GM19372 (cell line): ENCODE measurements at regions not wholly inside any gene's neighbourhood (a gene's known extent, or its start where the extent isn't known, plus 50 kb on each side); places are given as distances from the start of the nearest gene placed in this dataset.

Experiments
- ATAC-seq: cut with Tn5 transposase; IDR thresholded peaks from one replicate; pipeline ENCODE4 v1.9.1; 2021; ENCODE audit warnings: mild to moderate bottlenecking, low read depth, moderate library complexity; ENCODE audit not compliant: unreplicated experiment

DNA sequence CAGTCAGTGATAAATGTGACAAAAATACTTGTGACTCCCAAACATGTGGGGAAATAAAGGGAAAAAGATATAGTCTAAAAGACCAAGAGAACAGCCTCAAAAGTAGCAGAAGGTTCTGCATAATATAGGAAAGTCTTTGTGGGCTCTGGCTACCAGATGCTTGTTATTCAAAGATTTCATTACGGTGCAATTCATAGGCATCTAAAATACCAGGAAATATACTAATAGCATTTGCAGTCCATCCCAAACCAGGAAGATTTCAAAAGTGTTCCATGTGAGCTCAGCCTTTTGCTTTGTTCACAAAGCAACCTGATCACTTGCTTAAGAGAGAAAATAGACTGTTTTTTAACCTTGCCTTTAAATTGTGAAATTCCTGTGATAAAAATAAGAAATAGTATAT lies 506.7 kb upstream of the MARCKS start:
- no peak for ATAC-seq

- no peak for ATAC-seq
These were observed 505.8 kb upstream of the MARCKS start for GRCh38 chr6:113351173-113351834.

- ATAC-seq: no peak
These were observed 504.9 kb upstream of the MARCKS start for GRCh38 chr6:113352029-113352801.

DNA sequence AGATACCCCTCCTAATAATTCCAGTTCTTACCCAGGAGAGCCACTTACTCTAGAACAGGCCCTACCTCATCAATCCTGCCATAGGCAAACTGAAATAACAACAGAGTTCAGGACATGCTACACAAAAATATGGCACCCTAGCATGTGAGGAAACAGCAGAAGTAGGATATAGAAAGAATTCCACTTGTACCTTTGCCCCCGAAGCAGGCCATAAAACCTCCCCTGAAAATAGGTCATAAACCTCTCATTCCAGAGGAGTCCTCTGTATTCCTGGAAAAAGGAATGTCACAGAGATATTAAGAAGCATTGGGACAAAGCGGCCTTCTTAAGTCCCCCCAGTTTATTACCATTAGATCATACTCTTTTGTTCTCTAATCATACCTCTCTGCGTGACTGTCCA lies 504.3 kb upstream of the MARCKS start:
- ATAC-seq: no peak

- ATAC-seq: no peak
These were observed 503.8 kb upstream of the MARCKS start for GRCh38 chr6:113353392-113353791.

DNA sequence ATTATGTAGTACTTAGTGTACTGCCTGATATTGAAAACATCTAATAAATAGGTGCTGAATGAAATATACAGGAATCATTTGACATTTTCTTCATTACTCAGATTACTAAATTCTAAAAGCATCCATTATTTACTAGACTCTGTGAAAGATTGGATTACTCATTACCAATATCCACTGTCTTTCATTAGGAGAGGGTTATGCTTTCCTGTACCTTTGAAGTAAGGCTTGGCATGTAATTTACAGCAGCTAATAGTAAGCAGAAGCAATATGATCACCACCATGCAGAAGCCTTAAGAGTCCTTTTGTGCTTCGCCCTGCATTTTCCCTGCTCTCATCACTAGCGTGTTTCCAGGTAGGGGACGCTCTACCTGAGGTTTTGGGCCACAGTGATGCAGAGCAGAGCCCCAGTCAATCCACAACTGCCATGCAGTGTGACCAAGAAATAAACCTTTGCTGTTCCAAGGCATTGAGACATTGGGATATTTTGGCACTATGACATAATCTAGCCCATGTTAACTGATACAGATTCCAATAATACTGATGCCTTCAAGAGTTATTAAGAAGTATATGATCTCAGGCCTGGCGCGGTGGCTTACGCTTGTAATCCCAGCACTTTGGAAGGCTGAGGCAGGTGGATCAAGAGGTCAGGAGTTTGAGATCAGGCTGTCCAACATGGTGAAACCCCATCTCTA lies 502.8 kb upstream of the MARCKS start:
- no peak for ATAC-seq

- no peak for ATAC-seq
These were observed 501.0 kb upstream of the MARCKS start for GRCh38 chr6:113356139-113356538.

GRCh38 chr6:113357041-113357440 lies 500.1 kb upstream of the MARCKS start:
- ATAC-seq: no peak

- ATAC-seq: no peak
These were observed 499.0 kb upstream of the MARCKS start for GRCh38 chr6:113358063-113358583.

- no peak for ATAC-seq
These were observed 497.7 kb upstream of the MARCKS start for GRCh38 chr6:113359155-113360140.

DNA sequence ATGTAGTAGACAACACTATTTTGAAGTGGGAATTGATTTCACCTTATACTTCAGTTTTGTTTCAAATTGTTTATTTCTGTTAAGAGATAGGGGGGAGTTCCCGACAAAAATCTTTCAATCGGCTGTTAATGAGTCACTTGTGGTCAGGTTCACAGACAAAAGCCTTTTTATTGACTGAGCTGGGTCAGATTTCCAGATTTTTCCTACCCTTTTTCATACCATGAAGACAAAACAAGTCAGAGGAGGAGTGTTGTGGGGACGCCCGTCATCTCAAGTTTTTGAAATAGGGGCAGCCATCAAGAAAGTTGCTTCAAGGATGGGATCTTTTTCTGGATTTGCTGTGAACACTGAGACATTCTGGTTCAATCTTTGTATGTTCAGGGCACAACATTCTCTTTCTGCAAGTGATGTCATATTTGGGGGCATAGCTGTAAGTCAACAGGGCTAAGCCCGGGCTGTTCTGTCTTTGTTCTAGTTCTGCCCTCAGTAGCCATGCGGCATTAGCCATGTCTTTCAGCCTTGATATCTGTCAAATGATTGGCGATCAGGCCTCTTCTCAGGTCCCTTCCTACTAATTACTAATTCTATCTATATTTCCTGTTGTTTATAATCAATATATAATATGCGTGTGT lies 496.0 kb upstream of the MARCKS start:
- ATAC-seq: no peak

DNA sequence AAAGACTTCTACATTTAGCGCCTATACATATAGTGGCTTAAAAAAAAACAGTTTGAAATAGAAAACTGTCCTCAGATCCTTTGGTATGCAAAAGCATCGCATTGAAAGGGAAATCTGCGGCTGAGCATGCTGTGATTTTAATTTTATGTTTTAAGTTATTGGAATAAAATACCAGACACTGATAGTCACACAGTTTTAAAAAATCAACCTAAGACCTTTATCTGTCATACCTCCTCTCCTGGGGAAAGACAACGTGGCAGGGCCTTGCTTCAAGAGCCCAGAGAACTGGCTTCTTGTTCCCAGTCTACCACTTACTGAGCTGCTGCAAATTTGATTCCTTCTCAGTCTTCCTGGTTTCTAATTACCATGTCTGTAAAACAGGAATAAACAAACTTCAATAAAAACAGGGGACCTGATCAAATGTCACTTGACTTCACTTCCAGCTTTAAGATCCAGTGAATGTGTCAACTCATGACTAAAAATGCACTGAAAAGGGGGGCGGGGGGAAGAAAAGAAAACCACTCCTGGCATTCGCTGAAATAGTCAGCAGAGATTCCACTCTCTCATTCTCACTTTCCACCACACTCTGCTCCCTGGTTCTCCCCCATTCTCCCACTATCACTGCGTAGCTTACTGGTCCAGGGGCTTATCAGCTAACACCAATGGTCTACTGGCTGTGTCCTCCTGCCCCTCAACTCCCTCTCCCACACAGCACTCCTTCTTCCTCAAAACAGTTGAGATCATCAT lies 494.7 kb upstream of the MARCKS start:
- ATAC-seq: no peak

DNA sequence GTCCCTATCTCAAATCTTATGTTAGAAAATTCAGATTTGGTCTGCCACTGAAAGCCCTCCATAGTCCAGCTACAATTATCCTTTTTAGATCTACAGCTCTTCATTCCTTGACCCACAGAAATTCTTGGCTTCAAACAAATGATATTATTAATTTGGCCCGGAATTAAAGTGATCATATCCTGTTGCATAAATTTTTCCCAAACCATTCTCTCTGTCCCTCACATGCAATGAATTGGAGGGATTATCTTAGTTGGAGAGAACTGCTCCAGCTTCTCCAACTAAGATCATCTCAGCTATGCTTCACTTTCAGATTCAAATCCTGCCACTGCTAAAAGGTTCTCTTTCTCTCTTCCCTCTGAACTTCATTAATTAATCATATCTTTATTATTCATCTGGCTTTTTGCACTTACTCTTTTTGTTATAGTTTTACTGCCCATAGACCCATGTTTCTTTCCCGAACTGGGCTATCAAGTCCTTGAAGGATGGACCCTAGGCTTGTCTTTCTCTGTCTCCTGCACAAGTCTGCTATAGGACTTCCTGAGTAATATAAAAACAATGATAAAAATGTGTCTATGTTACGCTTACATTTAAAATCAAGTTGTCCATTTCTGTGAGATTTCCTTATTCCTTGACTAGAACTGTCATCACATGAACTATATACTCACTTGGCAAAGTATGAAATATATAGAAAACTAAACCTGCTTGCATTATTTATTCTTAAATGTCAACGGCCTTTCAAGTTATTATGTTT lies 493.9 kb upstream of the MARCKS start:
- no peak for ATAC-seq

- no peak for ATAC-seq
These were observed 493.3 kb upstream of the MARCKS start for GRCh38 chr6:113363866-113364265.

DNA sequence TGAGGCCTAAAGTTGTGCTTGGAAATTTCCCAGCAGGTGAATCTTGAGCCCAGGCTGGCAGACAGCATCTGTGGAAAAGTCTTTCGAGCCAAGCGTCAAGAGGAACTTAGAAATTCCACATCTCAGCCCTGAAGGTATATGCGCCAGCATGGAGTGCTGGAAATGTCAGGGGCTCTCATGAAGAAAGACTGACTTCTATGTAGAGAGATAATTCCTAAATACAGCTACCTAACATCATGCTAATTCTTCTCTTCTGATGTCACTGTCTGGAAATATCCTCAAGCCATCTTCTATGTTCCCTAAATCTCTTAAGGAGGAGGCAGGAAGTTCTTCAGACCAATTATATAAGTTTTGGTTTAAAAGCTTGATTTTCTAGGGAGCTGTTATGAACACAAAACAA lies 492.4 kb upstream of the MARCKS start:
- ATAC-seq: no peak

DNA sequence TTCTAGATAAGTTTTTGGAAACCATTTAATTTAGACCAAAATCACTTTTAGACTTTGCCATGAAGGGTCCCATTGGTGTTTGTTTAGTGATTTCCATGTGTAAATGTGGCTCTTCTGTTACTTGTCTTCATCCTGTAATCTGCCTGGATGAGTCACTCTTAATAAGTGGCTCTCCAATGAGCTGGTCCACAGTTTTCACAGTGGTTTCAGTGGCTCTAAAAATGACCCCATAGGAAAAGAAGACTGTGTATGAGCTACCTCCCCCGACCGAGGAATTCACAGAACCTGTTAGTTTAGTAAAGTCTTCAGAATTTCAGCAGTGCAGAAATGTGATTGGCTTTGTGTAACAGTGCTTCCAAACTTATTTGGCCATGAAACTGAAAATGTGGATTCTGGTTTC lies 492.0 kb upstream of the MARCKS start:
- no peak for ATAC-seq

DNA sequence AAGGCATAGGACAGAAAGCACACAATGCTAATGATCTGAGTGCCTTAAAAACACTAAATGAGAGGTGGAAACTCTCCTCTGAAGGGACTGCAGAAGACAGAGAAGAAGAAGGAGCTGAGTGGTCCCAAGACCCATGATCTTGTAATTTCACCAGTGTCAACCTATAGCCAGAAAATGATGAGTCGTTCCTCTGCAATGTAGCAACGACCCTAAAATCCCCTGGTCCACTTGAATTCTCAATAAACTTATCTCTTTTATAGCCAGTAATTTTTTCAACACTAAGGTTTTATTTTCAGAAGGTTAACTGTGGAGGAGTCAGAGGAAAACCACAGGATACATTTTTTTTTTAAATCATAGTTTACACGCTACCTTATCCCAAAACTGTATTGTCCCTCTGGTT lies 490.6 kb upstream of the MARCKS start:
- ATAC-seq: no peak
